ENCODE measurements at regions not wholly inside any gene's neighbourhood (a gene's known extent, or its start where the extent isn't known, plus 50 kb on each side); places are given as distances from the start of the nearest gene placed in this dataset.

DNA sequence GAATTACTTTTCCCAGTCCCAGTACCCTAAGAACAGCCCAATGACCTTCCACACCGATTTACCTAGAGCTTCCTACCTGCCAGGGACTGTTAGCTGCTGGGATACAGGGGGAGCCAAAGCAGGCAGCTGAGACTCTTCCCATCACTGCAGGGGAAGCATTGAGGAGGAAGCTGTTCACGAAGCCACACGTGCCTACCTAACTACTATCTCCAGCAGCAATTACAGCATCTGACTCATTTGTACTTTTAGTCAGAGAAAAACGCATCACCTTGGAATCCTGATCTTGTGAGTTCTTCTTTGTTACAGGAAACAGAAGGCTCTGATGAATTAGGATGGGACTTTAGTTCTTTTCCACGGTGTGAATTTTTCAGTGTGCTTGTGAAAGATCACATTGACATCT lies 113.7 kb upstream of the DHX40 start:
- DNase-seq (ENCODE audit: low spot score): no peak

DNA sequence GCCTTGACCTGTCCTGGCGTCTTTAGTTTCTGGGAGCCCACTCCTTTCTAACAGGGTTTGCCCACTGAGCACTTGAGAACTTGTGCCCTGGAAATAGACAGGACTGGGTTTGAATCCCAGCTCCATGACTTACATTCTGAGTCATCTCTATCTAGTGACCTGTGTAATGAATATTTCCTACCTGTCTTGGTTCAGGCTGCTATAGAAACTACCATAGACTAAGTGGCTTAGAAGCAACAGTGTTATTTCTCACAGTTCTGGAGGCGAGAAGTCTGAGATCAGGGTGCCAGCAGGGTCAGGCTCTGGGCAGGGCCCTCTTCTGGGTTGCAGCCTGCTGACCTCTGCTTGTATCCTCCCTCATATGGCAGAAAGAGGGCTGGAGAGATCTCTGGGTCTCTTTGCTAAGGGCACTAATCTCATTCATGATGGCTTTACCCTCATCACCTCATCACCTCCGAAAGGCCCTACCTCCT lies 110.7 kb upstream of the DHX40 start:
- no peak for DNase-seq (ENCODE audit: low spot score)

DNA sequence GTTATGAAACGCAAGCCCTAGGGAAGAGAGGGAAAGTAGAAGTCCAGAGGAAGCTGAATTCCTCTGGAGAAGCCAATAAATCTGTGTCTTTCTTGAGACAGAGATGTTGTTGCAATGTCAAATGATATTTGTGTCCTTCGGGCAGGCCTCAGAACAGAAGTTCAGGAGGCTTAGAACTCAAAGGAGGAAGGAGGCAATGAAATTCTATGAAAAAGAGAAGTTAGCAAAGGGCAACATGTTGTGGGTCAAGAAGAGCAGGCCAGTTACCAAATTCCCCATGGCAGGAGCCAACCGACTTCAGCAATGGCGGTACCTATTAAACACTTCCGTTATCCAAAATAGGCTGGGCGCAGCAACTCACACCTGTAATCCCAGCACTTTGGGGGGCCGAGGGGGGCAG lies 109.0 kb upstream of the DHX40 start:
- DNase-seq (ENCODE audit: low spot score): no peak

DNA sequence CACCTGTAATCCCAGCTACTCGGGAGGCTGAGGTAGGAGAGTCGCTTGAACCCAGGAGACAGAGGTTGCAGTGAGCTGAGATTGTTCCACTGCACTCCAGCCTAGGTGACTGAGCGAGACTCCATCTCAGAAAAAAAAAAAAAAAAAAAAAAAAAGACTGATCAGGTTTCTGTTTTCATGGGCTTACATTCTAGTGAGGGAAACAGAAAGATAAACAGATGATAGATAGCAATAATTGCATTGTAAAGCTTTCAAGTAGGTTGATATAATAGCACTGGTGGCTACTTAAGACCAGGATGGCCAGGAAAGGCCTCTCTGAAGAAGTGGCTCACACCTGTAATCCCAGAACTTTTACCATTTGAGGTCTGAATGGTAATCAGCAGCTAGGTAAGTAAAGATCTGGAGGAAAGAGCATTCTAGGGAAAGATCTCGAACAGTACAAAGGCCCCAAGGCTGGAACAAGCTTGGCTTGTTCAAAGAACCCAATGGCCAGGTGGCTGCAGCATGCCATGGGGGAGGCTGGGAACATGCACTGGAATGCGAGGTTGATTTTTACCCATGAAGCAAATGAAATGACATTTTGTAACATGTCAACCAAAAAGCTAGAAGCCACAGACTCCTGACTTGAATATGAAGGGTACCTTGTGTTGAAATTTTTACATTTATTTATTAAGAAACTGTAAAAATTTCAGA lies 108.3 kb upstream of the DHX40 start:
- no peak for DNase-seq (ENCODE audit: low spot score)

DNA sequence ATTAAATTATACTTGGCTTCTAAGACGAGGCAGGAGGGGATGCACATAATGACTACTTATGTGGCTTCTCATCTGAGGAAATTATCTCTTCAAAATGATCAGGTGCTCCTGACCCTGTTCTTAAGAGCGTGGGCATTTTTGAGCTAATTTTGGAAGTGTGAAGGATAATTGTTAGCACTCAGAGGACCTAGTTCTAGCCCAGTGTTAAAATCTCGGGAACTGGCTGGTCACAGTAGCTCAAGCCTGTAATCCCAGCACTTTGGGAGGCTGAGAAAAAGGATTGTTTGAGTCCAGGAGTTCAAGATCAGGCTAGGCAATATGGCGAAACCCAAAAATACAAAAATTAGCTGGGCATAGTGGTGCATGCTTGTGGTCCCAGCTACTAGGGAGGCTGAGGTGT lies 103.0 kb upstream of the DHX40 start:
- no peak for DNase-seq (ENCODE audit: low spot score)

DNA sequence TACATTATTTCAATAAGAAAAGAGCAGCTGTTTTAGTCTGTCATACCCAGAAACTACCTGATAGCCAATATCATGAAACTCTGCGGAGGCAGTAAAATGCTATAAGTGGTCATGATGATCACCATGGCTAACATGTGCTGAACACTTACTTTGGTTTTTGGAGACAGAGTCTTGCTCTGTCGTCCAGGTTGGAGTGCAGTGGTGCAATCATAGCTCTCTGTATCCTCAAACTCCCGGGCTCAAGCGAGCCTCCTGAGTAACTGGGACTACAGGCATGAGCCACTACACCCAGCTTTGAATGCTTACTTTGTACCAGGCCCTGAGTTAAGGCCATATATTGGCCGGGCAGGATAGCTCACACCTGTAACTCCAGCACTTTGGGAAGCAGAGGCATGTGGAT lies 101.2 kb upstream of the DHX40 start:
- no peak for DNase-seq (ENCODE audit: low spot score)

DNA sequence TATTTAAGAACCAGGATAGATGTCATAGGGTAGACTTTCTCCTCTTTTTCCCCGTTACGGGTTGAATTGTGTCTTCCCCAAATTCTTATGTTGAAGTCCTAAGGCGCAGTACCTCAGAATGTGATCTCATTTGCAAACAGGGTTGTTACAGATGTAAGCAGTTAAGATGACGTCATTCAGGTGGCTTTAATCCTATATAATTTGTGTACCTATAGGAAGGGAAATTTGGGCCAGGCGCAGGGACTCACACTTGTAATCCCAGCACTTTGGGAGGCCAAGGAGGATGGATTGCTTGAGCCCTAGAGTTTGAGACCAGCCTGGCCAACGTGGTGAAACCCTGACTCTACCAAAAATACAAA lies 99.5 kb upstream of the DHX40 start:
- no peak for DNase-seq (ENCODE audit: low spot score)

DNA sequence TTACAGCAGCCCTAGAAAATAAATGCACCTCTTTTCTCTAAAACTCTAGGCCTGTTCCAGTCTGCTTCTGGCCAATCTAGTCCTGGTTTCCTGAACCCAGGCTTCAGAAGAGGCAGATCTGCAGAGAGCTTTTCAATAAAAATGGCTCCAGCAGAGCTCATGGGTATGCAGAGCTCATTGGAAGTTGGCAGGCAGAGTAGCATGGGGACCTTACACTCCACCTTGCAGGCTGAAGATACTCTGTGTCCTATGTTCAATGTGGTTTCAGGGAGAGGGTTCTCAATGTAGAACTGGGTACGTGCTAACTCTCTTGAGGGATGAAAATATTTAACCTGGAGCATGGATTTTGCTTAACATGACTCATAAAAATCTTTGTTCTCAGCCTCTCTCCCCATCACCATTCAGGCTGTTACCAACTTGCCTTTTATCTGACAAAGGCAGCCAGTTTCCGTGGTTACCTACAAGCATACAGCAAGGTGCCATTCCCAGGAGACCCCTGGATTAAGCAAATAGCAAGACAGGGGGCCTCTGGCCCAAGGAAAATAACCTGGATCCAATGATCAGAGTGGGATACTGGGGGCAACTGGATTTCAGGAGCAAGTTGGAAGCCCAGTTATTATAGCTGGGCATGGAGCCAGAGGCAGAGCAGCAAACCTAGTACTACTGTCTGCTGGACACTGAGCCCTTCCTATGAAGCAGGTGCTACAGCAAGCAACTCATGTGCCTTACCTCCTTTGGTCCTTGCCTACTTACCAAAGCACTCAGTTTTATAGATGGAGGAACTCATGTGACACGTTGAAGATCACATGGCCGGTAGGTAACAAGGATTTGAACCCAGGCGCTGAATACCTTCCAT lies 98.2 kb upstream of the DHX40 start:
- no peak for DNase-seq (ENCODE audit: low spot score)

DNA sequence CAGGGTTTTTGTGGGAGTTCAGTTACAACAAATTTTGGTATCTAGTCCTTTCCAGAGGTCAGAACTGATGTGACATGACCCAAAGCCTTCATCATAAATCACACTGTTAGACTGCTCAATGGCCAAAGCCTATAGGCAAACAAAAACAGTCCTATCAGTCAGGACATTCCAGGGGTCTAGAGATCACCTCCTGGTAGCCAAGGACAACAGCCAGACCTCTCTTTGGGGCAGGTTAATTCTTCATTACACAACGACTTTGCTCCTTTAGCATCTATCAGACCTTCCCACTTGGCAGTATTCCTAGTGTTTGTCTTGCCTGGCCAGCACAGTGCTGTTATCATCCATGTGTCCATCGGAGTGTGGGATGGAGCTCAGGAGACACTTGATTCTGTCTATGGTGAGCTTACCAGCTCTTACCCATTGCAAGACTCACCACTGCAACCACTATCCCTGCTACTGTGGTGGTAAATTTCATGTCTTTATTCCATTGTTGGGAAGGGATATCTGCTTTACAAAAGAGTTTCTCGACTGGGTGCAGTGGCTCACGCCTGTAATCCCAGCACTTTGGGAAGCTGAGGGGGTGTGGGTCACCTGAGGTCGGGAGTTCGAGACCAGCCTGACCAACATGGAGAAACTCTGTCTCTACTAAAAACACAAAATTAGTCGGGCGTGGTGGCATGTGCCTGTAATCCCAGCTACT lies 95.5 kb upstream of the DHX40 start:
- DNase-seq (ENCODE audit: low spot score): no peak

DNA sequence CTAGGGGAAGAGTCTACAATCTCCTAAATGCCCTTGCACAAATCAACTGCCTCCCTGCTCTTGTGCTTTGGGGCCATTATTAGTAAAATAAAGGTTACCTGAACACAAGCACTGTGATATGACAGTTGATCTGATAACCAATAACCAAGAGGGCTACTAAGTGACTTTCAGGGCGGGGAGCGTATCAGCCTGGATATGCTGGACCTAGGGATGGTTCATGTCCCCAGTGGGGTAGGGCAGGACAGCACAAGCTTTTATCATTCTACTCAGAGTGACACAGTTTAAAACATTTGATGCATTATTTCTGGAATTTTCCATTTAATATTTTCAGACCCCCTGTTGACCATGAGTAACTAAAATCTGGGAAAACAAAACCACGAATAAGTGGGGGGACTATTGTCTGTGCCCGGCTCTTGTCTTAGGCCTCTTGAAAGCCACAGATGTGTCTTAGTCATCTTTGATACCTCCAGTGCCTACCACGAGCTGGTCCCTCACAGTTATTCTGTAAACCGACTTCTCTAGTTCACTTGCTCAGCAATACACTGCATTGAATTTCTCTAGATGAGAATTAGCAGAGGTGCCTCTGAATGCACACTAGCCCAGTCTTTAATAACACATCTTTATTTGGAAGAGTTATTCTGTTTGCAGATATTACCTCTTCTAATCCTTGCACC lies 94.6 kb upstream of the DHX40 start:
- DNase-seq (ENCODE audit: low spot score): no peak

DNA sequence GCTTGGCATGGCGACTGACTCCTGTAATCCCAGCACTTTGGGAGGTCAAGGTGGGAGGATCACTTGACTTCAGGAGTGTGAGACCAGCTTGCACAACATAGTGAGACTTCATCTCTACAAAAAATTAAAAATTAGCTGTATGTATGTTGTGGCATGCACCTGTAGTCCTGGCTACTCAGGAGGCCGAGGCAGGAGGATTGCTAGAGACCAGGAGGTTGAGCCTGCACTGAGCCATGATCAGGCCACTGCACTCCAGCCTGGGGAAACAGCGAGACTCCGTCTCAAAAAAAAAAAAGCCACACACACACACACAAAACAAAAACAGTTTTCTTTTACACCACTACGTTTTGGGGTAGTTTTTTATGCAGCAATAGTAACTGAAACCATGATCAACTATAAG lies 89.0 kb upstream of the DHX40 start:
- DNase-seq (ENCODE audit: low spot score): no peak

DNA sequence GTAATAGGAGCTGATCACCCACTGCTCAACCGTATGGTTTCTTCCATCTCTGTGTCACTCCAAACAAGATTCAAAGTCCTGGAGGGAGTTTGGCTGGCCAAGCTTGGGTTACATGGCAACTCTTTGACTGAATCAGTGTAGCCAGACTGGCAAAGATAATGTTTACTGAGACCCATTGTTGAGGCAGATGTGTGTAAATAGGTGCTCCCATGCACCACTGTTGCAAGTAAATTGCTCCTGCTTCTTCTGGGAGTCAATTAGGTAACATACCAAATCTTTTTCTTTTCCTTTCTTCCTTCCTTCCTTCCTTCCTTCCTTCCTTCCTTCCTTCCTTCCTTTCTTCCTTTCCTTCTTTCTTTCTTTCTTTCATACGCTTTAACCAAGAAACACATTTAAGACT lies 86.3 kb upstream of the DHX40 start:
- no peak for DNase-seq (ENCODE audit: low spot score)

DNA sequence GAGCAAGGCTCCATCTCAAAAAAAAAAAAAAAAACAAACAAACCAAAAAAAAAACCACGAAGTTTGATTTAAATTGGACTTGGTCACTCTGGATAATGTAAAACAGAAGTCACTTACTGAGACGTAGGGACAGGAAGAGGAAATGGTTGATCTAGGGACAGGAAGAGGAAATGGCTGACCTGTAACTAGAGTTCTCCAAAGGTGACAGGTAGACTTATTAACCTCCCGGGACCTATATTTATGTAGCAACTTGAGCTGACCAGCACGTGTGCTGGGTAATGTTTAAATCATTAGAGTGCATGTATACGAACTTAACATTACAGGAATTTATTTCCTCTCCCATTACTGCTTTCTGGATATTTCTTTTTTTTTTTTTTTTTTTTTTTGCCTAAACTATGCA lies 81.5 kb upstream of the DHX40 start:
- DNase-seq (ENCODE audit: low spot score): peak; percentile 7

DNA sequence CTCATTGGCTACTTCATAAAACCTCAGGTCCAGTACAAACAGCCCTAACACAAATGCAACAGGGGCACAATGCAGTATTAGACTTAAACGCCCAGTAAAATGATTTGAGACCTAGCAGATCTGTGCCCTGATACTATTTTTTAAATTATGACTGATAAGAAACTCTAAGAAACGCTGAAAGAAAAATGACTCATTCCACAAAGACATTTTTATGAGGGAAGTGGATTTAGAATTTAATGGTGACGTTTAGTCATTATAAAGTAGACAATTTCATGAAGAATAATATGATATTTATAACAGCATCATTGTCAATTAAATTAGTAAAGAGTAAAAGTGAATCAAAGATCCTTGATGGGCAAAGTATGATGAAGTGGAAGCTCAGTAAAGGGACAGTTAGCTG lies 80.4 kb upstream of the DHX40 start:
- DNase-seq (ENCODE audit: low spot score): no peak

DNA sequence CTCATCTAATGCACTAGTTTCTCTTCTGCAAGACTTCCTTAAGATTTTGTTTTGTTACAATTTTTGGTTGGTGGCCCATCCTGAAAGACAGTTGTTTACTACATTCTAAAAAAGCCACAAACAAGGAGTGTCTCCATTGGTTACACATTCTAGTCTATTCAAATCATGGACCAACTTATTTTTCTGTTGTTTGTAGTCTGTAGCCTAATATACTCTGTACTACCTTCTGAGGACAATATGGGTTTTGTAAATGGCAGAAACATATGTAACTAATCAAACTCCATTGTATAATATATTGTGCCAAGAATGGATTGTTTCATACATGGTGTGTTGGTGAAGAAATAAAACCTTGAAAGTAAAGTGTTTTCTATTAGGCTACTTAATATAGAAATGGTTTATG lies 79.5 kb upstream of the DHX40 start:
- no peak for DNase-seq (ENCODE audit: low spot score)

DNA sequence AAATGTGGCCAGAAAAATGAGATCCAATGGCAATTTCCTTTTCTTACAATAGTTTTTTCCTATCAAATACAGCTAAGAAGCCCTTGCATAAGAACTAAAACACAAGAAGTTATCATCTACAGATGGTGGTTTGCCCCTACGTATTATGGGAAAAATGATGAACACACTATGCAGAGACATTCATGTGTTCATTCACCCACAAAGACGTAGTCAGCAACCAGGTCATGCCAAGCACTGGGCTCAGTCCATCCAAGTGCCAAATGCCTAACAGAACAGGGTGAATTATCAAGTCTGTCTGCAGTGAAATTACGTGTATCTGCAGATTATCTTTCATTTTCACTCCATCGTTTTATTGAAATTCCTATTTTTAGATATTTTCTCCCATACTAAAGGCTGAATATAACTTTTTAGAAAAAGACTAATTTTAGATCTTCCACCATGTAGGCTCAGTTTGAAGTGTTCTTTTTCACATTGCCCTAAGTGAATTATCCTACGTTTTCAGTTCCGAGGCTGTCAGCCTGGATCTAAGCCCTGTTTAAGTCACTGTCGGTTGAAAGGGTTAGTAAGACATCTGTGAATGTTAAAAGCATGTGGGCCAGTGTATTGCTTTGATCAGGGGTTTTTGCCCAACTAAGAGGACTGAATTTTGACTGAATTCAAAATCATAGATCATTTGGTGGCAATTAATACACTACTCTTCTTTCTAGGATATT lies 78.1 kb upstream of the DHX40 start:
- no peak for DNase-seq (ENCODE audit: low spot score)

DNA sequence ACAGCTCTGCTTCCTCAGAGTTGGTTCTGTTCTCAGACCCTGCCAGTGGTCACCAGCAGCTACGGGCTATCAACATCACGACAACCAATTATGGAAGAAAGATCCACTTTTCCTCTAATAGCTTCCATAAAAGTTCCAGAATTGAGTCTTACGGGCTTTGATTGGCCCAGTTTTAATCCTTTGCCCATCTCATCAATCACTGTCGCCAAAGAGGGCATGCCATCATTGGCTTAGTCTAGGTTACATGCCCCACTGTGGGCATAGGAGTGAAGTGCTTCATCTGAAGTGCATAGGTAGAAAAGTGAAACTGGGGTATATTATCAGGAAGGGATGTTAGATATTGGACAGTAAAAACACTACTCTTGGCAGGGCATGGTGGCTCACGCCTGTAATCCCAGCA lies 76.6 kb upstream of the DHX40 start:
- DNase-seq (ENCODE audit: low spot score): no peak

DNA sequence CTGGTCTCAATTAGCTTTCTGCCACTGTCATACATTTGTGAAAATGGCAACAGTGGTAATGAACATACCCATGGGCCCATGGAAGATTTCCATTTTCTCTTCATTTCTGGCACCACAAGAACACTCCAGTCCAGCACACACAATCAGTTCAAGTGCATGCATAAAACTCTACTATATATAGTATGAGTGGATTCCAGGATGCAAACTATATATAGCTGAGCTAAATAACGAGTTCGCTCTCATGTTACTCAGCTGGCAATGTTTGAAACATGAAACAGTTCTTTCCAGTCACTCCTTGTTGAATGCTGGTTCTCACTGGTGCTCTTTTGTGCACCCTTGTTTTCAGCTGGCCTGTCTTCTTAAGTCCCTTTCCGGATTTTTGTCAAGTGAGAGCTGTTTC lies 75.2 kb upstream of the DHX40 start:
- DNase-seq (ENCODE audit: low spot score): no peak

DNA sequence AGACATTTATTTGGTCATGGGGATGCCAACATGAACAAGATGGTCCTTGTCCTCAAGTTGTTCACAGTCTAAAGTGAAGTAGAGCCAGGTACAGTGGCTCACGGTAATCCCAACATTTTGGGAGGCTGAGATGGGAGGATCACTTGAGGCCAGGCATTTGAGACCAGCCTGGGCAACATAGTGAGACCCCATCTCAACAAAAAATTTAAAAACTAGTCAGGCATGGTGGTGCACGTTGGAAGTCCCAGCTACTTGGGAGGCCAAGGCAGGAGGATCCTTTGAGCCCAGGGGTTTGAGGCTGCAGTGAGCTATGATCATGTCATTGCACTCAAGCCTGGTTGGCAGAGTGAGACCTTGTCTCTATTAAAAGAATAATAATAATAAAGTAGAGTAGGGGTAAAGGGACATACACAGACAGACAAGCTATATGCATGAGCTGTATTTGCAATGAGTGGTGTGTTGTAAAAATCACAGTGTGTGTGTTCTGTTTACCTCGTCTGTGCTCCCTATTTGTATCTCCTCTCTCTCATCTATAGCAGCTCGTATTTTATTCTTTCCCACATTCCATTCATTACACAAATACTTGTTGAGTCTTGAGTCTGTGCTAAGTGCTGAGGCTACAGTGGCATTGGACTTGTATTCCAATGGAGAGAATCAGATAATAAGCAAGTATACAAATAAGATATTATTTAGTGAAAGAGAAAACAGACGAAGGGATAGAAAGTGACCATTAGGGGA lies 73.9 kb upstream of the DHX40 start:
- DNase-seq (ENCODE audit: low spot score): no peak

DNA sequence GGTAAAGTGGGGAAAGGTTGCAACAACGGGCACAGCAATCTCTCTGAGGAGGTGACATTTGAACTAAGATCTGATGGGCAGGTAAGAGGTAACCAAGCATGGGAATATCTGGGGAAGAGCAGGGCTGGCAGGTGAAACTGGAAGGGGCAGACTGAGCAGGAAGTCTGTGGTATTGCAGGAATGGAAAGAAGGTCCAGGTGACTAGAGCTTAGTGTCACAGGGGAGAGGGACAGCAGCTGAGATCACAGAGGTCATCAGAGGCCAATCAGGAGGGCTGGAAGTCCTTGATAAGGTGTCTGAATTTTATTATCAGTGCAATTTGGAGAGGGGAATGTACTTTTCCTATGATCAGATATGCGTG lies 73.3 kb upstream of the DHX40 start:
- DNase-seq (ENCODE audit: low spot score): no peak

DNA sequence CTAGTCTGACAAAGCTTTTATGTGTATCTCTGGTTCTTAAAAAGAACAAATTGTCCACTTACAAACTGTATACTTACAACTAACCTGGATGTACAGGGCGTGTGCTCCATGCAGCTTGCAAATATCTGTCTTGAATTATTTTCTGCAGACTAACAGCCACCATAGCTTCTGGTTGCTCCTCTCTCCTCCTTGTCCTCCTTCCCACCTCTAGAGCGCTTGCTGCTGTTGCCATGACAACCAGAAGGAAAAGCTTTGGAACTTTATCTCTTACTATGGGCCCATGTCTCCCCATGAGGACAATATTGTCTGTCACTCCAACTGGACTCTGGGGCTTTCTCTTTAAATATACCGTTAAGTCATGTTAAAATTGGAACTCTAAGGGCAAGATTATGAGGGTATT lies 71.5 kb upstream of the DHX40 start:
- DNase-seq (ENCODE audit: low spot score): no peak

Measured in activated CD4-positive, alpha-beta T cell treated with anti-CD3 and anti-CD28 coated beads, Interleukin-2, Interleukin-4, amounts not matched to agents 100 ng/mL and 50 ng/mL, durations not matched to agents 16 hours and 8 hours (primary cell).